GM12878 (cell line): ENCODE measurements at regions not wholly inside any gene's neighbourhood (a gene's known extent, or its start where the extent isn't known, plus 50 kb on each side); places are given as distances from the start of the nearest gene placed in this dataset.

Source experiments
- BCL3 ChIP-seq: IDR thresholded peaks from 2 replicates; pipeline ENCODE4 v1.6.1; 2011; ENCODE audit warnings: borderline replicate concordance, low read depth, mild to moderate bottlenecking, moderate library complexity, low read length; ENCODE audit not compliant: insufficient read depth, poor library complexity, severe bottlenecking
- CTCF ChIP-seq, 3 experiments: IDR thresholded peaks in 2 of 3; conservative IDR thresholded peaks in 1 of 3; 2 replicates each; pipeline ENCODE4 v1.5.1; 2011; ENCODE audit warnings: low read depth in 3 of 3, low read length in 3 of 3, mild to moderate bottlenecking in 3 of 3, control low read depth in 2 of 3, moderate library complexity in 2 of 3, inconsistent platforms in 1 of 3, mixed read lengths in 1 of 3; ENCODE audit not compliant: control insufficient read depth in 2 of 3, insufficient read depth in 1 of 3; ENCODE audit errors: extremely low read depth in 1 of 3
- PAX8 ChIP-seq: fragments of 450-650 bp; IDR thresholded peaks from 2 replicates; pipeline ENCODE4 v1.6.1; 2017; ENCODE audit warnings: mild to moderate bottlenecking, moderate library complexity
- POLR2AphosphoS5 ChIP-seq: IDR thresholded peaks from 2 replicates; pipeline ENCODE4 v1.6.1; 2011; ENCODE audit warnings: mild to moderate bottlenecking, low read length, inconsistent platforms
- SMAD5 ChIP-seq: IDR thresholded peaks from 2 replicates; pipeline ENCODE4 v1.6.1; 2016; ENCODE audit warnings: antibody characterized with exemption, low read depth

- no peak for TF ChIP-seq CTCF (IDR thresholded peaks at IDR 0.05 in 2 of 3, conservative IDR thresholded peaks at IDR 0.05 in 1 of 3; ENCODE audit: control insufficient read depth in 2 of 3, extremely low read depth in 1 of 3, insufficient read depth in 1 of 3, low read depth in 3 of 3, low read length in 3 of 3)
- TF ChIP-seq PAX8 = no peak
- no peak for TF ChIP-seq BCL3
- TF ChIP-seq POLR2AphosphoS5 = no peak
- TF ChIP-seq SMAD5 = no peak
Observed at GRCh38 chr6:169864148-169865020, 113.0 kb downstream of the ERMARD start.
